ENCODE measurements at regions not wholly inside any gene's neighbourhood (a gene's known extent, or its start where the extent isn't known, plus 50 kb on each side); places are given as distances from the start of the nearest gene placed in this dataset.

DNA sequence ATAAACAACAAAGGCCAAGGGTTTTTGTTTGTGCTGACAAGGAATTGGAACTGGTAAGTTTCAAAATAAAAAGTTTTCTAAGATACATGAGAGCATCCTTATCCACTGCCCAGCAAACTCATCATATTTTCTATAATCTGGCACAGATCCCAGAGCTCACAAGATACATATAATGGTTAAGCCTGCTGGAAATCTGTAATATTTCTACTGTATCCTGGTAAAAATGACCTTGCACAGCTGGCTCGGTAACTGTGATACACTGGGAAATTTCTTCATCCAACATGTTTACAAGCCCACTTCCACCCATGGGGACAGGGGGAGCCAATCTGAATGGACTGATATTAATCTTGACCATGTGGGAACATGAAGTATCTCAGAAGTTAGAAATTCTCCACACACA is 425.4 kb upstream of the MMADHC start:
- no peaks in the 10 kb centered on the region for H3K27me3 ChIP-seq
- no peak for DNase-seq
- H3K4me1 ChIP-seq (ENCODE audit: insufficient read depth) = no peaks in the 10 kb centered on the region
- no peak overlapping the region for H3K4me3 ChIP-seq
- no peaks in the 10 kb centered on the region for H3K36me3 ChIP-seq
- TF ChIP-seq POLR2A (IDR thresholded peaks at IDR 0.05) = no peak
- no peak for TF ChIP-seq CTCF (IDR thresholded peaks at IDR 0.05)
- no peak for TF ChIP-seq EP300 (IDR thresholded peaks at IDR 0.05)
- H3K9me3 ChIP-seq = no peaks in the 10 kb centered on the region
- H3K27ac ChIP-seq = no peak overlapping the region
- intact Hi-C loops (cut with DNase I) = no loop called here
- 3 to 14% (median 8%) methylated on average over 1 of the region's 1 CpG for WGBS, 3 donors

DNA sequence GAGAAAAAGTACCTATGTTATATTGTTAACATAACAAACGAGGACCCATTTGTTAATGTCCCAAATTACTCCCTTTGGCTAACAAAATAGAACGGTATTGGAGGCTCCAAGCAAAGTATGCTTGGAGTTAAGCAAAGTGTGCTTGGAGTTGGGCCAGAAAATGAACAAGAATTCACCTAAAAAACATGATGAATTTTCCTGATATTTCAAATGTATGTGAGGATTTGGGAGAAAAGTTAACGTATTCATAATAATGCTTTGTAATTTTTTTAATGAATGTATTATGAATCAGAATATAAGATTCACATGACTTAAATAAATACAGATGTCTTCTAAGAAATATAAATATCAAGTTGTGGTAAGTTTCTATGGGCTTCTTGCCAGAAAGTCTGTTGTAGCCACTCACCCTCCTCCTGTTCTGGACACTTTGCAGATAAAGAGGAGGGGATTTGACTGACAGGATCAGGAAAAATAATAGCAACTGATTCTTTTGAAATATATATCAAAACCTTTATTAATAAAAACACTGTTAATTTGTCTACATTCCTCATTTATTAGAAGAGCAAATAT is 423.7 kb upstream of the MMADHC start:
- TF ChIP-seq CTCF (IDR thresholded peaks at IDR 0.05) (no peak), POLR2A (IDR thresholded peaks at IDR 0.05) (no peak), EP300 (IDR thresholded peaks at IDR 0.05) (no peak)
- intact Hi-C loops (cut with DNase I) = no loop called here
- Histone ChIP-seq H3K4me1 (ENCODE audit: insufficient read depth) (no peaks in the 10 kb centered on the region), H3K36me3 (no peaks in the 10 kb centered on the region), H3K27me3 (no peaks in the 10 kb centered on the region), H3K4me3 (no peak overlapping the region), H3K27ac (no peak overlapping the region), H3K9me3 (no peaks in the 10 kb centered on the region)
- 71 to 82% (median 74%) methylated on average over 3 of the region's 3 CpGs for WGBS, 3 donors
- DNase-seq = no peak

GRCh38 chr2:150008901-150009300 is 421.3 kb upstream of the MMADHC start:
- DNase-seq = no peak
- intact Hi-C loops (cut with DNase I) = no loop called here
- 96 to 100% (median 98%) methylated on average over 1 of the region's 1 CpG for WGBS, 3 donors

DNA sequence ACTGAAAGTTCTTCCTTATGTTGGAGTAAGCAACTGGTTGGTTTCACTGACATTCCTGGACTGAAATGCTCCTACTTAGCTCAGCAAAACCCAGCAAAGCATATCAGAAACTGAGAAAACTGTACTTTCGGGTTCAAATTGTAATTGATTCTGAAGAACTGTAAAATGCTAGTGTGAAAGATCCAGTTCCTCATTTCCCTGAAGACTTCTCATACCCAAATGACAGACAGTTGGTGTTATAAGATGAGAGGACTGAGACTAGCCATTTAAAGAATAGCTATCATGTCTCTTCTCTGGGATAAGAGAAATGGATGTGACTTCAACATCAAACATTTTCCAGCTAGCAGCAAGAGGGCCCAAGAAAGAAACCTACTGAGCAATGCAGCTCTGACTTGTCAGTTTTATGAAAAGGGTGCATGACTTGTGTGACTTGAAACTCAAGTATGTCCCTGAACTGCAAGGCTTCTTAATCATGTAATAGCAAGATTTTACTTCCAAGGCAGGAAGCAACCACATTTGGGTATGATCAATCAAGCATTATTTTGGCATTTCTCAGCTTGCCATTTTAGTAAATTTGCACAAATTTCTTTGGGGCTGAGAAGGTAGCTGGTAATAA is 420.3 kb upstream of the MMADHC start:
- Histone ChIP-seq H3K27ac (no peak overlapping the region), H3K27me3 (no peaks in the 10 kb centered on the region), H3K4me1 (ENCODE audit: insufficient read depth) (no peaks in the 10 kb centered on the region), H3K4me3 (no peak overlapping the region), H3K9me3 (no peaks in the 10 kb centered on the region), H3K36me3 (no peaks in the 10 kb centered on the region)
- TF ChIP-seq CTCF (IDR thresholded peaks at IDR 0.05) (no peak), EP300 (IDR thresholded peaks at IDR 0.05) (no peak), POLR2A (IDR thresholded peaks at IDR 0.05) (no peak)
- no peak for DNase-seq
- intact Hi-C loops (cut with DNase I) = no loop called here
- WGBS, 3 donors = 94 to 97% (median 96%) methylated on average over 1 of the region's 1 CpG

More at GRCh38 chr2:150008901-150009300, 421.3 kb upstream of the MMADHC start:
- no peaks in the 10 kb centered on the region for H3K36me3 ChIP-seq
- no peak overlapping the region for H3K27ac ChIP-seq
- H3K27me3 ChIP-seq = no peaks in the 10 kb centered on the region
- H3K4me1 ChIP-seq (ENCODE audit: insufficient read depth) = no peaks in the 10 kb centered on the region
- no peaks in the 10 kb centered on the region for H3K9me3 ChIP-seq
- H3K4me3 ChIP-seq = no peak overlapping the region
- TF ChIP-seq EP300 (IDR thresholded peaks at IDR 0.05) (no peak), POLR2A (IDR thresholded peaks at IDR 0.05) (no peak), CTCF (IDR thresholded peaks at IDR 0.05) (no peak)
